OCI-LY3 (cell line): ENCODE measurements at regions not wholly inside any gene's neighbourhood (a gene's known extent, or its start where the extent isn't known, plus 50 kb on each side); places are given as distances from the start of the nearest gene placed in this dataset.

Source experiments
- H2AFZ ChIP-seq: fragments of 200-600, 300-600 bp; shearing (Covaris generic); 2 replicates; pipeline ENCODE4 v1.6.0; 2014; ENCODE audit warnings: antibody characterized with exemption, low read depth, low read length
- H3K27ac ChIP-seq: fragments of 200-600, 300-600 bp; sonication (generic); 2 replicates; pipeline ENCODE4 v1.5.1; 2014; ENCODE audit warnings: mild to moderate bottlenecking, low read length, moderate library complexity, mixed read lengths
- H3K27me3 ChIP-seq: fragments of 200-600, 300-600 bp; sonication (generic); 2 replicates; pipeline ENCODE4 v1.6.1; 2014; ENCODE audit warnings: low read depth, low read length, mixed read lengths
- H3K36me3 ChIP-seq: fragments of 200-600, 300-600 bp; sonication (generic); replicated peaks from 2 replicates; pipeline ENCODE3; 2014; ENCODE audit warnings: low read depth, low read length, mixed read lengths
- H3K4me1 ChIP-seq: fragments of 300-600, 200-600 bp; sonication (generic); 2 replicates; pipeline ENCODE4 v1.6.1; 2014; ENCODE audit warnings: low read length, mixed read lengths
- H3K4me2 ChIP-seq: fragments of 200-600, 300-600 bp; sonication (generic); 2 replicates; pipeline ENCODE4 v1.6.1; 2014; ENCODE audit warnings: low read length, mixed read lengths
- H3K4me3 ChIP-seq: fragments of 300-600, 200-600 bp; sonication (generic); 2 replicates; pipeline ENCODE4 v1.5.1; 2014; ENCODE audit warnings: antibody characterized with exemption, mild to moderate bottlenecking, low read length, moderate library complexity
- H3K79me2 ChIP-seq: fragments of 300-600, 200-600 bp; shearing (Covaris generic); 2 replicates; pipeline ENCODE4 v1.6.1; 2014; ENCODE audit warnings: mild to moderate bottlenecking, low read length, mixed read lengths
- H3K9ac ChIP-seq: fragments of 300-600, 200-600 bp; shearing (Covaris generic); 2 replicates; pipeline ENCODE4 v1.6.0; 2014; ENCODE audit warnings: mild to moderate bottlenecking, low read length, moderate library complexity
- H3K9me3 ChIP-seq: fragments of 200-600, 300-600 bp; shearing (Covaris generic); 2 replicates; pipeline ENCODE4 v1.6.1; 2014; ENCODE audit warnings: low read length, mixed read lengths; ENCODE audit not compliant: insufficient read depth
- H4K20me1 ChIP-seq: fragments of 200-600, 300-600 bp; sonication (generic); 2 replicates; pipeline ENCODE4 v1.6.1; 2016; ENCODE audit warnings: low read length, mixed read lengths; ENCODE audit not compliant: insufficient read depth
- CTCF ChIP-seq: fragments of 200-600, 300-600 bp; sonication (generic); IDR thresholded peaks from 2 replicates; pipeline ENCODE4 v1.5.1; 2014; ENCODE audit warnings: antibody characterized with exemption, low read length, low read depth
- EZH2phosphoT487 ChIP-seq: fragments of 200-600 bp; shearing (Covaris generic); IDR thresholded peaks from 2 replicates; pipeline ENCODE4 v1.6.1; 2018; ENCODE audit warnings: antibody characterized with exemption, mixed run types, low read depth

GRCh38 chr13:73603646-73604045, 530.6 kb downstream of the KLF12 start:
- H3K79me2 ChIP-seq = no peaks in the 10 kb centered on the region
- no peak overlapping the region for H3K4me2 ChIP-seq
- H3K27ac ChIP-seq = no peak overlapping the region
- no peaks in the 10 kb centered on the region for H4K20me1 ChIP-seq
- H3K4me3 ChIP-seq = no peak overlapping the region
- H3K9me3 ChIP-seq = no peaks in the 10 kb centered on the region
- H3K36me3 ChIP-seq = no peaks in the 10 kb centered on the region
- no peak for TF ChIP-seq EZH2phosphoT487
- no peak for TF ChIP-seq CTCF
- no peaks in the 10 kb centered on the region for H3K27me3 ChIP-seq
- no peak overlapping the region for H2AFZ ChIP-seq
- no peaks in the 10 kb centered on the region for H3K4me1 ChIP-seq
- no peak overlapping the region for H3K9ac ChIP-seq

GRCh38 chr13:73602295-73602694, 531.9 kb downstream of the KLF12 start:
- H2AFZ ChIP-seq = no peak overlapping the region
- no peak overlapping the region for H3K4me3 ChIP-seq
- no peaks in the 10 kb centered on the region for H3K4me1 ChIP-seq
- H3K27me3 ChIP-seq = no peaks in the 10 kb centered on the region
- no peaks in the 10 kb centered on the region for H4K20me1 ChIP-seq
- no peaks in the 10 kb centered on the region for H3K36me3 ChIP-seq
- H3K27ac ChIP-seq = no peak overlapping the region
- H3K79me2 ChIP-seq = no peaks in the 10 kb centered on the region
- no peak overlapping the region for H3K4me2 ChIP-seq
- TF ChIP-seq CTCF (no peak), EZH2phosphoT487 (no peak)
- H3K9ac ChIP-seq = no peak overlapping the region
- no peaks in the 10 kb centered on the region for H3K9me3 ChIP-seq

- Histone ChIP-seq H3K9ac (no peak overlapping the region), H3K4me1 (no peaks in the 10 kb centered on the region), H3K27ac (no peak overlapping the region), H3K27me3 (no peaks in the 10 kb centered on the region), H3K4me2 (no peak overlapping the region), H2AFZ (no peak overlapping the region), H4K20me1 (no peaks in the 10 kb centered on the region), H3K4me3 (no peak overlapping the region), H3K36me3 (no peaks in the 10 kb centered on the region), H3K79me2 (no peaks in the 10 kb centered on the region), H3K9me3 (no peaks in the 10 kb centered on the region)
- TF ChIP-seq CTCF = no peak
- no peak for TF ChIP-seq EZH2phosphoT487
These were observed 532.5 kb downstream of the KLF12 start for GRCh38 chr13:73601708-73602107.

- H2AFZ ChIP-seq = no peak overlapping the region
- H3K4me2 ChIP-seq = no peak overlapping the region
- H3K9ac ChIP-seq = no peak overlapping the region
These were observed 534.7 kb downstream of the KLF12 start for GRCh38 chr13:73599232-73600128.

More at GRCh38 chr13:73599232-73600128, 534.7 kb downstream of the KLF12 start:
- H4K20me1 ChIP-seq = no peaks in the 10 kb centered on the region
- H3K4me1 ChIP-seq = no peaks in the 10 kb centered on the region
- no peaks in the 10 kb centered on the region for H3K36me3 ChIP-seq
- H3K27me3 ChIP-seq = no peaks in the 10 kb centered on the region
- H3K4me3 ChIP-seq = no peak overlapping the region
- TF ChIP-seq EZH2phosphoT487 (no peak), CTCF (no peak)
- H3K27ac ChIP-seq = no peak overlapping the region
- H3K79me2 ChIP-seq = no peaks in the 10 kb centered on the region
- no peaks in the 10 kb centered on the region for H3K9me3 ChIP-seq
